CD14-positive monocyte (primary cell): ENCODE measurements at regions not wholly inside any gene's neighbourhood (a gene's known extent, or its start where the extent isn't known, plus 50 kb on each side); places are given as distances from the start of the nearest gene placed in this dataset.

Experiments
- DNase-seq, 3 donors: peaks; one replicate each; pipeline ENCODE4 v3.0.0-alpha.2; 2011 to 2022
- H2AFZ ChIP-seq: 2 replicates; pipeline ENCODE4 v1.6.0; 2012; ENCODE audit warnings: mild to moderate bottlenecking, low read depth, low read length, inconsistent platforms; ENCODE audit not compliant: insufficient read depth, poor library complexity, severe bottlenecking
- H3K27ac ChIP-seq, 2 donors: 1 replicate in 1 of 2; 2 replicates in 1 of 2; pipeline ENCODE4 v1.5.1; 2012 to 2013; ENCODE audit warnings: low read length in 2 of 2, control low read depth in 1 of 2, inconsistent platforms in 1 of 2, low read depth in 1 of 2, mild to moderate bottlenecking in 1 of 2
- H3K27me3 ChIP-seq, 2 donors: one replicate each; pipeline versions ENCODE4 v1.6.0 to v1.6.1; 2011 to 2013; ENCODE audit warnings: low read length in 2 of 2; ENCODE audit not compliant: control insufficient read depth in 2 of 2, insufficient read depth in 2 of 2
- H3K36me3 ChIP-seq, 2 donors: replicated peaks in 1 of 2; 1 replicate in 1 of 2; 2 replicates in 1 of 2; pipeline versions ENCODE4 v1.5.1 to v1.6.1; 2012 to 2013; ENCODE audit warnings: low read length in 2 of 2, control low read depth in 1 of 2, inconsistent platforms in 1 of 2, mild to moderate bottlenecking in 1 of 2; ENCODE audit not compliant: insufficient read depth in 2 of 2, control insufficient read depth in 1 of 2
- H3K4me1 ChIP-seq, 2 donors: 1 replicate in 1 of 2; 2 replicates in 1 of 2; pipeline versions ENCODE4 v1.5.1 to v1.6.1; 2012 to 2013; ENCODE audit warnings: low read length in 2 of 2, control low read depth in 1 of 2, inconsistent platforms in 1 of 2, mild to moderate bottlenecking in 1 of 2, moderate library complexity in 1 of 2; ENCODE audit not compliant: insufficient read depth in 2 of 2, control insufficient read depth in 1 of 2
- H3K4me2 ChIP-seq: replicated peaks from 2 replicates; pipeline ENCODE3; 2012; ENCODE audit warnings: low read length, moderate library complexity, mild to moderate bottlenecking; ENCODE audit not compliant: poor library complexity, severe bottlenecking; ENCODE audit errors: extremely low read depth
- H3K4me3 ChIP-seq, 3 experiments: fragments of 200-600 bp in 1 of 3; sonication (generic) in 1 of 3; replicated peaks in 1 of 3; 1 replicate in 2 of 3; 2 replicates in 1 of 3; pipeline ENCODE4 v1.5.1; 2011 to 2013; ENCODE audit warnings: low read length in 3 of 3, mild to moderate bottlenecking in 3 of 3, control low read depth in 2 of 3, low read depth in 2 of 3, inconsistent platforms in 1 of 3, moderate library complexity in 1 of 3
- H3K79me2 ChIP-seq: 2 replicates; pipeline ENCODE4 v1.6.0; 2012; ENCODE audit warnings: mild to moderate bottlenecking, control low read depth, inconsistent platforms, low read length, moderate library complexity; ENCODE audit not compliant: insufficient read depth
- H3K9ac ChIP-seq: 2 replicates; pipeline ENCODE4 v1.6.0; 2017; ENCODE audit warnings: low read length, mild to moderate bottlenecking; ENCODE audit not compliant: insufficient read depth, poor library complexity, severe bottlenecking
- H3K9me3 ChIP-seq, 2 donors: replicated peaks in 1 of 2; 1 replicate in 1 of 2; 2 replicates in 1 of 2; pipeline versions ENCODE4 v1.5.1 to v1.6.1; 2012 to 2013; ENCODE audit warnings: low read length in 2 of 2, control low read depth in 1 of 2; ENCODE audit not compliant: control insufficient read depth in 1 of 2, insufficient read depth in 1 of 2
- H4K20me1 ChIP-seq: 2 replicates; pipeline ENCODE4 v1.6.0; 2012; ENCODE audit warnings: mild to moderate bottlenecking, low read length, control low read depth, moderate library complexity; ENCODE audit not compliant: insufficient read depth
- H3K27ac Mint-ChIP-seq, 7 donors: one replicate each; pipeline ENCODE4 v1.8.0; 2020; ENCODE audit warnings: mild to moderate bottlenecking in 7 of 7, mixed read lengths in 7 of 7, moderate library complexity in 6 of 7, inconsistent platforms in 2 of 7
- H3K27me3 Mint-ChIP-seq, 3 donors: one replicate each; pipeline ENCODE4 v1.8.0; 2021 to 2022; ENCODE audit warnings: low read depth in 3 of 3, mild to moderate bottlenecking in 3 of 3, mixed read lengths in 3 of 3, moderate library complexity in 3 of 3, inconsistent platforms in 1 of 3
- H3K36me3 Mint-ChIP-seq, 2 donors: one replicate each; pipeline ENCODE4 v1.8.0; 2020; ENCODE audit warnings: mixed read lengths in 2 of 2, inconsistent platforms in 1 of 2, mild to moderate bottlenecking in 1 of 2
- H3K4me1 Mint-ChIP-seq: one replicate; pipeline ENCODE4 v1.8.0; 2020; ENCODE audit warnings: mild to moderate bottlenecking, mixed read lengths
- H3K4me3 Mint-ChIP-seq, 2 donors: one replicate each; pipeline ENCODE4 v1.8.0; 2020; ENCODE audit warnings: mild to moderate bottlenecking in 2 of 2, mixed read lengths in 2 of 2, moderate library complexity in 1 of 2
- H3K9me3 Mint-ChIP-seq, 7 donors: one replicate each; pipeline ENCODE4 v1.8.0; 2020 to 2022; ENCODE audit warnings: mixed read lengths in 7 of 7, mild to moderate bottlenecking in 6 of 7, moderate library complexity in 6 of 7, inconsistent platforms in 2 of 7
- WGBS: methylation state at CpG from one replicate; pipeline ENCODE4 v1.1.5; 2013; ENCODE audit warnings: missing lambda C conversion rate; ENCODE audit not compliant: insufficient coverage; 5-methylcytosine and 5-hydroxymethylcytosine counted together
- intact Hi-C, 2 donors: fragments of 100-400 bp; cut with micrococcal nuclease; formaldehyde crosslinking; loops; one replicate each; pipeline versions ENCODE4 v1.15.0 to v1.15.1; 2023
- TF ChIP-seq, protein P1 (sequence below): fragments of 200-600 bp; IDR thresholded peaks from one replicate; pipeline ENCODE4 v1.8.0; 2022; ENCODE audit warnings: antibody characterized with exemption, mild to moderate bottlenecking

- H3K79me2 ChIP-seq = no peaks in the 10 kb centered on the region
- H3K4me2 ChIP-seq = no peak overlapping the region
- Mint-ChIP-seq H3K4me3 (no peak overlapping the region), H3K36me3 (no peaks in the 10 kb centered on the region), H3K4me1 (no peaks in the 10 kb centered on the region), H3K9me3 (peaks cover 10 to 17% (median 13%) of the 10 kb centered on the region in 7 donors), H3K27me3 (peaks cover 23 to 42% (median 36%) of the 10 kb centered on the region in 3 donors), H3K27ac (no peak overlapping the region)
- no peak overlapping the region for H3K27ac ChIP-seq
- H4K20me1 ChIP-seq = no peaks in the 10 kb centered on the region
- H3K9ac ChIP-seq = no peak overlapping the region
- peaks cover 0 to 18% of the 10 kb centered on the region in 2 donors for H3K9me3 ChIP-seq
- WGBS = 93% methylated on average over 17 of the region's 19 CpGs
- no peak overlapping the region for H2AFZ ChIP-seq
- TF ChIP-seq, protein P1, sequence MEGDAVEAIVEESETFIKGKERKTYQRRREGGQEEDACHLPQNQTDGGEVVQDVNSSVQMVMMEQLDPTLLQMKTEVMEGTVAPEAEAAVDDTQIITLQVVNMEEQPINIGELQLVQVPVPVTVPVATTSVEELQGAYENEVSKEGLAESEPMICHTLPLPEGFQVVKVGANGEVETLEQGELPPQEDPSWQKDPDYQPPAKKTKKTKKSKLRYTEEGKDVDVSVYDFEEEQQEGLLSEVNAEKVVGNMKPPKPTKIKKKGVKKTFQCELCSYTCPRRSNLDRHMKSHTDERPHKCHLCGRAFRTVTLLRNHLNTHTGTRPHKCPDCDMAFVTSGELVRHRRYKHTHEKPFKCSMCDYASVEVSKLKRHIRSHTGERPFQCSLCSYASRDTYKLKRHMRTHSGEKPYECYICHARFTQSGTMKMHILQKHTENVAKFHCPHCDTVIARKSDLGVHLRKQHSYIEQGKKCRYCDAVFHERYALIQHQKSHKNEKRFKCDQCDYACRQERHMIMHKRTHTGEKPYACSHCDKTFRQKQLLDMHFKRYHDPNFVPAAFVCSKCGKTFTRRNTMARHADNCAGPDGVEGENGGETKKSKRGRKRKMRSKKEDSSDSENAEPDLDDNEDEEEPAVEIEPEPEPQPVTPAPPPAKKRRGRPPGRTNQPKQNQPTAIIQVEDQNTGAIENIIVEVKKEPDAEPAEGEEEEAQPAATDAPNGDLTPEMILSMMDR = no peak
- intact Hi-C loops = loop anchor here in 1 of 2 donors (5.0 kb wide), 1 partner anchor 343 kb away; no protein-coding TSS in a partner anchor
- H3K27me3 ChIP-seq = peaks cover 0 to 16% of the 10 kb centered on the region in 2 donors
- no peaks in the 10 kb centered on the region for H3K36me3 ChIP-seq
- no peak for DNase-seq
- H3K4me1 ChIP-seq = no peaks in the 10 kb centered on the region
- H3K4me3 ChIP-seq = no peak overlapping the region
These were observed 221.0 kb downstream of the RBFOX3 start for GRCh38 chr17:79389896-79390295.

DNA sequence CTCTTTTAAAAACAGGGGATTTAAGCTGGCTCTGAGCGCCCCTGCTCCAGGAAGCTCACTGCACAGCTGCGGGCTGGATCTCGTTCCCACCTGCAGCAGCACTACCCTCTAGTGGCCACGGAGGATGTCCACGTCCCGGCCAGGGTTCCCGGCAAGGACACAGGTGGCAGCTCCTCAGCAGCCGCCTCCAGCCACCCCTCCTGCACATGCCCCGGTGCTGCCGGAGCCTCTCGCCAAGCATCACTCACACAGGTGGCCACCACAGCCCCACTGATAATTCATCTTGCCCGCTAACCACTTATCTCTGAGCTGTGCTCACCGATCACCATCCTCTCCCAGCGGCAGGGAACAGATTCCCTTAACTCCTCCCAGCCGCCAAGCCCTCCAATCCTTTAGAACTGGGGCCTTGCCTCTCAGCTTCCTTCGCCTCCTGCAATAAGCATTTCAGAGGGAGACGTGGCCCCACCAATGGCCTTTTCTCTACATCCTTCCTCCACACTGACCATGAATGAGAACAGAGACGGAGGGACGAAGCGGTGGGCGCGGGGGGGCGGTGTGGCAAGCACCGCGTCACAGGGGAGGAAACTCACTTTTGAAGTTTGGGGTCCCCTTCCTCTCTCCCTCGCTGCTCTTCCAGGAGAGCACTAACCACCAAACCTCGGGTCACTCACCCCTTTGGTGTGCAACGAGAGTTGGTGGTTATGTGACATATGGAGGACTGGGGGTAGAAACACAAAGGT, 222.1 kb downstream of the RBFOX3 start:
- peak overlapping the region in 1 of 2 donors; percentile 11 for H3K4me3 Mint-ChIP-seq
- no peak overlapping the region for H3K27ac Mint-ChIP-seq
- H3K4me1 ChIP-seq = no peaks in the 10 kb centered on the region
- no peak for DNase-seq
- intact Hi-C loops = no loop called here
- H3K4me2 ChIP-seq = no peak overlapping the region
- H3K4me1 Mint-ChIP-seq = no peaks in the 10 kb centered on the region
- peaks cover 10 to 17% (median 13%) of the 10 kb centered on the region in 7 donors for H3K9me3 Mint-ChIP-seq
- no peaks in the 10 kb centered on the region for H4K20me1 ChIP-seq
- no peaks in the 10 kb centered on the region for H3K36me3 Mint-ChIP-seq
- H3K79me2 ChIP-seq = no peaks in the 10 kb centered on the region
- H3K27ac ChIP-seq = no peak overlapping the region
- peaks cover 20 to 42% (median 36%) of the 10 kb centered on the region in 3 donors for H3K27me3 Mint-ChIP-seq
- H3K4me3 ChIP-seq = no peak overlapping the region
- TF ChIP-seq, protein P1 = peak; percentile 20
- peaks cover 0 to 18% of the 10 kb centered on the region in 2 donors for H3K9me3 ChIP-seq
- H3K36me3 ChIP-seq = no peaks in the 10 kb centered on the region
- no peak overlapping the region for H3K9ac ChIP-seq
- WGBS = 24% methylated on average over 14 of the region's 28 CpGs
- no peak overlapping the region for H2AFZ ChIP-seq
- peaks cover 0 to 16% of the 10 kb centered on the region in 2 donors for H3K27me3 ChIP-seq
